Stomach (tissue), 4 donors: ENCODE measurements at regions not wholly inside any gene's neighbourhood (a gene's known extent, or its start where the extent isn't known, plus 50 kb on each side); places are given as distances from the start of the nearest gene placed in this dataset.

Experiments
- EP300 ChIP-seq: sonication (generic); formaldehyde crosslinking; IDR thresholded peaks from one replicate; pipeline ENCODE4 v1.6.1; 2017; ENCODE audit warnings: antibody characterized with exemption
- POLR2A ChIP-seq, 4 donors: fragments of 450-650 bp; IDR thresholded peaks; one replicate each; pipeline ENCODE4 v1.6.1; 2016; ENCODE audit warnings: antibody characterized with exemption in 4 of 4, control low read depth in 2 of 4, mild to moderate bottlenecking in 1 of 4, moderate library complexity in 1 of 4
- POLR2AphosphoS5 ChIP-seq, 3 donors: sonication (generic); formaldehyde crosslinking; IDR thresholded peaks; one replicate each; pipeline ENCODE4 v1.6.1; 2016; ENCODE audit warnings: antibody characterized with exemption in 3 of 3
- TF ChIP-seq, protein P1 (sequence below), 7 experiments: fragments of 450-650 bp in 4 of 7; fragments of 200-600 bp in 3 of 7; sonication (generic) in 3 of 7; IDR thresholded peaks; one replicate each; pipeline ENCODE4 v1.5.1; 2016 to 2019; ENCODE audit warnings: antibody characterized with exemption in 7 of 7, control low read depth in 2 of 7, mild to moderate bottlenecking in 1 of 7

- TF ChIP-seq, protein P1, sequence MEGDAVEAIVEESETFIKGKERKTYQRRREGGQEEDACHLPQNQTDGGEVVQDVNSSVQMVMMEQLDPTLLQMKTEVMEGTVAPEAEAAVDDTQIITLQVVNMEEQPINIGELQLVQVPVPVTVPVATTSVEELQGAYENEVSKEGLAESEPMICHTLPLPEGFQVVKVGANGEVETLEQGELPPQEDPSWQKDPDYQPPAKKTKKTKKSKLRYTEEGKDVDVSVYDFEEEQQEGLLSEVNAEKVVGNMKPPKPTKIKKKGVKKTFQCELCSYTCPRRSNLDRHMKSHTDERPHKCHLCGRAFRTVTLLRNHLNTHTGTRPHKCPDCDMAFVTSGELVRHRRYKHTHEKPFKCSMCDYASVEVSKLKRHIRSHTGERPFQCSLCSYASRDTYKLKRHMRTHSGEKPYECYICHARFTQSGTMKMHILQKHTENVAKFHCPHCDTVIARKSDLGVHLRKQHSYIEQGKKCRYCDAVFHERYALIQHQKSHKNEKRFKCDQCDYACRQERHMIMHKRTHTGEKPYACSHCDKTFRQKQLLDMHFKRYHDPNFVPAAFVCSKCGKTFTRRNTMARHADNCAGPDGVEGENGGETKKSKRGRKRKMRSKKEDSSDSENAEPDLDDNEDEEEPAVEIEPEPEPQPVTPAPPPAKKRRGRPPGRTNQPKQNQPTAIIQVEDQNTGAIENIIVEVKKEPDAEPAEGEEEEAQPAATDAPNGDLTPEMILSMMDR (IDR thresholded peaks at IDR 0.05), result no peak
- TF ChIP-seq POLR2A (IDR thresholded peaks at IDR 0.05) (no peak), POLR2AphosphoS5 (IDR thresholded peaks at IDR 0.05) (no peak), EP300 (no peak)
Measured at GRCh38 chr4:123790681-123791080, 394.1 kb downstream of the SPRY1 start.
